Sigmoid colon (tissue), 4 donors: ENCODE measurements at regions not wholly inside any gene's neighbourhood (a gene's known extent, or its start where the extent isn't known, plus 50 kb on each side); places are given as distances from the start of the nearest gene placed in this dataset.

ENCODE experiments used
- EP300 ChIP-seq, 4 donors: sonication (generic); formaldehyde crosslinking; IDR thresholded peaks; one replicate each; pipeline ENCODE4 v1.6.1; 2017; ENCODE audit warnings: antibody characterized with exemption in 4 of 4
- POLR2AphosphoS5 ChIP-seq, 4 donors: sonication (generic); formaldehyde crosslinking; IDR thresholded peaks; one replicate each; pipeline ENCODE4 v1.6.1; 2017; ENCODE audit warnings: antibody characterized with exemption in 4 of 4
- TF ChIP-seq, protein P1 (sequence below), 4 experiments: fragments of 450-650 bp in 3 of 4; fragments of 200-600 bp in 1 of 4; IDR thresholded peaks; one replicate each; pipeline ENCODE4 v1.5.1; 2016 to 2019; ENCODE audit warnings: antibody characterized with exemption in 4 of 4, mild to moderate bottlenecking in 3 of 4, moderate library complexity in 2 of 4

GRCh38 chr11:122046438-122046837 lies 69.6 kb downstream of the BLID start:
- TF ChIP-seq, protein P1, sequence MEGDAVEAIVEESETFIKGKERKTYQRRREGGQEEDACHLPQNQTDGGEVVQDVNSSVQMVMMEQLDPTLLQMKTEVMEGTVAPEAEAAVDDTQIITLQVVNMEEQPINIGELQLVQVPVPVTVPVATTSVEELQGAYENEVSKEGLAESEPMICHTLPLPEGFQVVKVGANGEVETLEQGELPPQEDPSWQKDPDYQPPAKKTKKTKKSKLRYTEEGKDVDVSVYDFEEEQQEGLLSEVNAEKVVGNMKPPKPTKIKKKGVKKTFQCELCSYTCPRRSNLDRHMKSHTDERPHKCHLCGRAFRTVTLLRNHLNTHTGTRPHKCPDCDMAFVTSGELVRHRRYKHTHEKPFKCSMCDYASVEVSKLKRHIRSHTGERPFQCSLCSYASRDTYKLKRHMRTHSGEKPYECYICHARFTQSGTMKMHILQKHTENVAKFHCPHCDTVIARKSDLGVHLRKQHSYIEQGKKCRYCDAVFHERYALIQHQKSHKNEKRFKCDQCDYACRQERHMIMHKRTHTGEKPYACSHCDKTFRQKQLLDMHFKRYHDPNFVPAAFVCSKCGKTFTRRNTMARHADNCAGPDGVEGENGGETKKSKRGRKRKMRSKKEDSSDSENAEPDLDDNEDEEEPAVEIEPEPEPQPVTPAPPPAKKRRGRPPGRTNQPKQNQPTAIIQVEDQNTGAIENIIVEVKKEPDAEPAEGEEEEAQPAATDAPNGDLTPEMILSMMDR (IDR thresholded peaks at IDR 0.05): no peak
- no peak for TF ChIP-seq POLR2AphosphoS5 (IDR thresholded peaks at IDR 0.05)
- TF ChIP-seq EP300 (IDR thresholded peaks at IDR 0.05): no peak
